Psoas muscle (tissue), 7 donors: ENCODE measurements at regions not wholly inside any gene's neighbourhood (a gene's known extent, or its start where the extent isn't known, plus 50 kb on each side); places are given as distances from the start of the nearest gene placed in this dataset.
A peak's percentile ranks its signal among the peaks of the same experiment; 100 is the strongest.

Source experiments
- ATAC-seq, 4 donors: fragments of 200-7000 bp; cut with Tn5 transposase; one replicate each; pipeline ENCODE4 v1.9.1; 2020; ENCODE audit warnings: moderate library complexity in 3 of 4, mild to moderate bottlenecking in 2 of 4
- DNase-seq, 2 donors: peaks; one replicate each; pipeline ENCODE4 v3.0.0-alpha.2; 2020
- H3K27ac ChIP-seq: fragments of 200-600 bp; one replicate; pipeline ENCODE4 v1.8.0; 2022
- H3K27me3 ChIP-seq, 3 donors: fragments of 200-600 bp in 1 of 3; one replicate each; pipeline versions ENCODE4 v1.6.1 to v1.8.0; 2013 to 2022; ENCODE audit warnings: low read length in 2 of 3, mild to moderate bottlenecking in 2 of 3, moderate library complexity in 1 of 3; ENCODE audit not compliant: insufficient read depth in 3 of 3
- H3K36me3 ChIP-seq, 2 donors: fragments of 200-600 bp in 1 of 2; one replicate each; pipeline versions ENCODE4 v1.6.1 to v1.8.0; 2013 to 2022; ENCODE audit warnings: low read depth in 1 of 2, mild to moderate bottlenecking in 1 of 2, moderate library complexity in 1 of 2; ENCODE audit not compliant: insufficient read depth in 1 of 2
- H3K4me1 ChIP-seq: fragments of 200-600 bp; one replicate; pipeline ENCODE4 v1.8.0; 2022
- H3K4me3 ChIP-seq: fragments of 200-600 bp; one replicate; pipeline ENCODE4 v1.8.0; 2022; ENCODE audit warnings: mild to moderate bottlenecking
- H3K9me3 ChIP-seq: fragments of 200-600 bp; one replicate; pipeline ENCODE4 v1.8.0; 2022
- CTCF ChIP-seq: fragments of 200-600 bp; IDR thresholded peaks from one replicate; pipeline ENCODE4 v1.8.0; 2022; ENCODE audit warnings: antibody characterized with exemption
- WGBS, 3 donors: extraction: QIAGEN DNeasy Blood & Tissue Kit; methylation state at CpG; one replicate each; pipeline versions ENCODE4 v1.1.6 to v1.1.7; 2013; 5-methylcytosine and 5-hydroxymethylcytosine counted together
- intact Hi-C, 2 donors: fragments of 100-400 bp; cut with DNase I; formaldehyde crosslinking; loops; one replicate each; pipeline versions ENCODE4 v1.11.0 to v1.14.2; 2022
- donor health status: healthy with polysubstance abuse.
- donor health status: DM: no; HTN: no; CAD: no; lungs with moderate emphysema.
- donor health status: Bipolar disorder and iron deficiency.
- donor health status: healthy.
- donor health status: DM: yes; HTN: yes; CAD: no.
- donor health status: DM: no; HTN: no; CAD: no.
- donor health status: DM: yes; HTN: yes; CAD: no.

GRCh38 chr22:40114411-40114810 lies 63.3 kb upstream of the TNRC6B start:
- peaks cover 0 to 4% of the 10 kb centered on the region in 2 donors for H3K36me3 ChIP-seq
- no peaks in the 10 kb centered on the region for H3K27me3 ChIP-seq
- H3K4me1 ChIP-seq = peaks cover 43% of the 10 kb centered on the region
- 63 to 79% (median 75%) methylated on average over 6 of the region's 6 CpGs for WGBS, 3 donors
- DNase-seq (no peak), ATAC-seq (peak in 1 of 4 donors; percentile 17)
- no peak overlapping the region for H3K4me3 ChIP-seq
- no peak overlapping the region for H3K27ac ChIP-seq
- no peaks in the 10 kb centered on the region for H3K9me3 ChIP-seq
- intact Hi-C loops = no loop called here
- no peak for TF ChIP-seq CTCF

DNA sequence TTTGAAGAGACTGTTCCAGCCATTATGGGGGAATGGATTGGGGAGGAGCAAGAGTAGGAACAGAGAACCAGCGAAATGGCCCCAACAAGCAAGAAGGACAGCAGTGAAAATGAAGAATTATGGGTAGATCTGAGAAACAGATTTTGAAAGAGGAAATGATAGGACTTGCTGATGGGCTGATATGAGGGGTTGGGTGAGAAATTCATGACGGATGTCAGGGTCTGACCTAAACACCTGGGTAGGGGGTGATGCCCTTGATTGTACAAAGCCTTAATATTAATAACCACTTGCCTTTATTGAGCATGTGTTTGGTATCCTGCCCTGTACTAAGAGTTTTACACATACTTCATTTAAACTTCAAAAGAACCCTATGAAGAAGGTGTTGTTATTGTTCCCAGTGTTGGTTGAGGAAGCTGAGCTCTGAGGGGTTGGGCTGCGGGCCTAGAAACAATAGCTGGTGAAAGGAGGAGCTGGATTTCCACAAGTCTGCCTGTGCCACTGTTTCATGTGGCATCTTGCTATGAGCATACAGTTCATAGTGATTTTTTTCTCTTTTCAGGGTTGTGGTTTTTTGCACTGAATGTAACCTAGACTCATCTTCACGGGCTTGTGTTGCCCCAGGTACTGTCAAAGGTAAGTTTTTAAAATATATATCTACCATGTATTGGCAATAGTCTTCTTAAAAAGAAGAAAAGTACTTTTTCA lies 61.1 kb upstream of the TNRC6B start:
- DNase-seq = no peak
- intact Hi-C loops = no loop called here
- 88 to 94% (median 92%) methylated on average over 4 of the region's 4 CpGs for WGBS, 3 donors
- no peak overlapping the region for H3K4me3 ChIP-seq
- TF ChIP-seq CTCF = no peak
- no peaks in the 10 kb centered on the region for H3K9me3 ChIP-seq
- peaks cover 45% of the 10 kb centered on the region for H3K4me1 ChIP-seq
- no peak overlapping the region for H3K27ac ChIP-seq
- ATAC-seq = no peak
- H3K27me3 ChIP-seq = no peaks in the 10 kb centered on the region
- H3K36me3 ChIP-seq = peaks cover 0 to 4% of the 10 kb centered on the region in 2 donors

DNA sequence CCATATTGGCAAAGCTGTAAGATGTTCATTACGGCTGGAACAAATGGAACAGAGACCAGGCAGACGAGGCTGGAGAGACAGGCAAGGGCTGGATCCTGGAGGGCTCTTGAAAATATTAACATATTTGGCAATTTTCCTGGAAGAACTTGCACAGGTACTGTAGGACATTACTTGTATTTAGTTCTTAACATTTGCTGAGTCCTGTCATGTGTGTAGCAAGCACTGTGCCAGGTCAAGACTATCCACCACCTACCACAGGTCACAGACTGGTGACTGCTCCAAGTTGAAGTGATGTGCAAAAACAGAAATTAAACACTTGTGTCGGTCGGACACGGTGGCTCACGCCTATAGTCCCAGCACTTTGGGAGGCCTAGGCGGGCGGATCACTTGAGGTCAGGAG lies 58.7 kb upstream of the TNRC6B start:
- DNase-seq (no peak), ATAC-seq (no peak)
- H3K27ac ChIP-seq = no peak overlapping the region
- no peak overlapping the region for H3K4me3 ChIP-seq
- H3K27me3 ChIP-seq = no peaks in the 10 kb centered on the region
- no peak for TF ChIP-seq CTCF
- 89 to 98% (median 97%) methylated on average over 8 of the region's 8 CpGs for WGBS, 3 donors
- no peaks in the 10 kb centered on the region for H3K9me3 ChIP-seq
- H3K36me3 ChIP-seq = peaks cover 0 to 4% of the 10 kb centered on the region in 2 donors
- peaks cover 40% of the 10 kb centered on the region for H3K4me1 ChIP-seq
- intact Hi-C loops = no loop called here

DNA sequence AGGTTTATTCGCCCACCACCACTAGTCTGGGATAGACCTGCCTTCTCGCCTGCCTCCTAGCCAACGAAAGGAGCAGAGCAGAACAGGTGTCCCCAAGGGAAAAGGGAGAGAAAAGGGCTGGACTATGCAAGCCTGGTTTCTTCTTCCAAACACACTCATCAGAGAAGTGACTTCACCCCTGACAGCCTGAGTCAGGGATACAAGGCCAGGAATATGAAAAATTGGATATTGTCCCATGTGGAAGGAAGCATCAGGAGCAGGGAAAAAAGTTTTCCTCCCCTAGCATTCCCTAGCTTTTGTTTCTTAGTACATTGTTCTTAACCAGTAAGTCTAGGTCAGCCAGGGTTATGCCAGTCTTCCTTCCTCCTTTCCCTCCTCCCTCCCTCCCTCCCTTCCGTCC lies 56.9 kb upstream of the TNRC6B start:
- Histone ChIP-seq H3K36me3 (peaks cover 0 to 4% of the 10 kb centered on the region in 2 donors), H3K9me3 (no peaks in the 10 kb centered on the region), H3K4me3 (no peak overlapping the region), H3K27me3 (no peaks in the 10 kb centered on the region), H3K27ac (peak overlapping the region; percentile 32), H3K4me1 (peaks cover 35% of the 10 kb centered on the region)
- TF ChIP-seq CTCF = no peak
- 61 to 69% (median 61%) methylated on average over 4 of the region's 4 CpGs for WGBS, 3 donors
- DNase-seq = no peak
- ATAC-seq = peak; percentile 50 to 72 (median 58)
- intact Hi-C loops = no loop called here

DNA sequence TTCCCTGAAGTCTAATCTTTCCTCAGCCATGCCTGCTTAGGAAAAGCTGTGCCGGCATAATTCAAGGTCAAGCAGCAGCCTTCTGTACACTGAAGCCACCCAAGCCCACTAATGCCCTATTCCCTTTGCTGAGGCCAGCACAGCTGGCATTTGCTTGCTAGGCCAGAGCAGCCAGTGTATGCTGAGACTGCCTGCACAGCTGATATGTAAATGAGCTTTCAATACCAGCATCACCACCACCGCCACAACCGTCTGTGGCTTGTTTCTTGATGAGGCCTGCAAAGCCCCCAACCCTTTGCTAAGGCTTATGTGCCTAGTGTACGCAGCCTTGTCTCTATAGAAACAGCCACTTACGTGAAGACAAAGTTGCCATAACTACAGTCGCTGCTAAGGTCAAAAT lies 56.3 kb upstream of the TNRC6B start:
- H3K27me3 ChIP-seq = no peaks in the 10 kb centered on the region
- H3K4me1 ChIP-seq = peaks cover 35% of the 10 kb centered on the region
- H3K4me3 ChIP-seq = no peak overlapping the region
- intact Hi-C loops = no loop called here
- H3K9me3 ChIP-seq = no peaks in the 10 kb centered on the region
- peaks cover 0 to 8% of the 10 kb centered on the region in 2 donors for H3K36me3 ChIP-seq
- no peak for DNase-seq
- peak in 3 of 4 donors; percentile 21 to 54 (median 48) for ATAC-seq
- H3K27ac ChIP-seq = peak overlapping the region; percentile 32
- WGBS, 3 donors = 63 to 68% (median 63%) methylated on average over 6 of the region's 6 CpGs
- no peak for TF ChIP-seq CTCF
